HG03045 (cell line): ENCODE measurements at regions not wholly inside any gene's neighbourhood (a gene's known extent, or its start where the extent isn't known, plus 50 kb on each side); places are given as distances from the start of the nearest gene placed in this dataset.
"Not testable (repeated sequence)": the region's sequence is repeated elsewhere in the genome, so short reads cannot be mapped to it uniquely, and the experiment has no call there.

Experiments
- ATAC-seq: cut with Tn5 transposase; IDR thresholded peaks from one replicate; pipeline ENCODE4 v1.9.1; 2021; ENCODE audit warnings: mild to moderate bottlenecking, moderate library complexity; ENCODE audit not compliant: unreplicated experiment

GRCh38 chr1:78203410-78203982 is 157.7 kb downstream of the GIPC2 start:
- ATAC-seq: not testable (repeated sequence)

GRCh38 chr1:78210175-78210574 is 164.4 kb downstream of the GIPC2 start:
- no peak for ATAC-seq

GRCh38 chr1:78211483-78212092 is 165.8 kb downstream of the GIPC2 start:
- no peak for ATAC-seq

GRCh38 chr1:78214334-78214733 is 168.6 kb downstream of the GIPC2 start:
- ATAC-seq: no peak

GRCh38 chr1:78222225-78222959 is 176.6 kb downstream of the GIPC2 start:
- ATAC-seq: no peak

GRCh38 chr1:78222960-78223358 is 177.2 kb downstream of the GIPC2 start:
- no peak for ATAC-seq

- ATAC-seq: no peak
Measured at GRCh38 chr1:78223417-78224215, 177.8 kb downstream of the GIPC2 start.

- no peak for ATAC-seq
Measured at GRCh38 chr1:78224246-78224785, 178.6 kb downstream of the GIPC2 start.

GRCh38 chr1:78224861-78225552 is 179.2 kb downstream of the GIPC2 start:
- no peak for ATAC-seq

- no peak for ATAC-seq
Measured at GRCh38 chr1:78226784-78227183, 181.0 kb downstream of the GIPC2 start.

GRCh38 chr1:78227705-78228635 is 182.2 kb downstream of the GIPC2 start:
- no peak for ATAC-seq

- no peak for ATAC-seq
Measured at GRCh38 chr1:78229344-78229743, 183.6 kb downstream of the GIPC2 start.

- ATAC-seq: no peak
Measured at GRCh38 chr1:78231477-78231876, 185.7 kb downstream of the GIPC2 start.

- ATAC-seq: no peak
Measured at GRCh38 chr1:78231894-78232293, 186.1 kb downstream of the GIPC2 start.

- ATAC-seq: no peak
Measured at GRCh38 chr1:78232630-78233029, 186.9 kb downstream of the GIPC2 start.

- ATAC-seq: no peak
Measured at GRCh38 chr1:78234496-78234895, 188.7 kb downstream of the GIPC2 start.

- ATAC-seq: no peak
Measured at GRCh38 chr1:78236716-78237115, 190.9 kb downstream of the GIPC2 start.

- ATAC-seq: no peak
Measured at GRCh38 chr1:78237364-78237916, 191.7 kb downstream of the GIPC2 start.

- no peak for ATAC-seq
Measured at GRCh38 chr1:78240191-78240590, 194.4 kb downstream of the GIPC2 start.
